ENCODE measurements at regions not wholly inside any gene's neighbourhood (a gene's known extent, or its start where the extent isn't known, plus 50 kb on each side); places are given as distances from the start of the nearest gene placed in this dataset.
"Not testable (repeated sequence)": the region's sequence is repeated elsewhere in the genome, so short reads cannot be mapped to it uniquely, and the experiment has no call there.

- no peak for DNase-seq
Measured at GRCh38 chr5:89711526-89711925, 698.0 kb downstream of the CETN3 start.

GRCh38 chr5:89710006-89710405, 699.5 kb downstream of the CETN3 start:
- no peak for DNase-seq

GRCh38 chr5:89707891-89708290, 701.7 kb downstream of the CETN3 start:
- DNase-seq, result no peak

GRCh38 chr5:89706731-89707130, 702.8 kb downstream of the CETN3 start:
- no peak for DNase-seq

GRCh38 chr5:89703817-89704216, 705.7 kb downstream of the CETN3 start:
- no peak for DNase-seq

- DNase-seq, result no peak
Measured at GRCh38 chr5:89698028-89698427, 711.5 kb downstream of the CETN3 start.

GRCh38 chr5:89697581-89697980, 712.0 kb downstream of the CETN3 start:
- no peak for DNase-seq

- DNase-seq, result no peak
Measured at GRCh38 chr5:89695371-89695770, 714.2 kb downstream of the CETN3 start.

- no peak for DNase-seq
Measured at GRCh38 chr5:89694026-89694550, 715.5 kb downstream of the CETN3 start.

- no peak for DNase-seq
Measured at GRCh38 chr5:89690331-89690730, 719.2 kb downstream of the CETN3 start.

GRCh38 chr5:89686081-89686765, 723.3 kb downstream of the CETN3 start:
- DNase-seq, result no peak

- DNase-seq, result no peak
Measured at GRCh38 chr5:89676634-89677033, 732.9 kb downstream of the CETN3 start.

GRCh38 chr5:89673019-89673418, 736.5 kb downstream of the CETN3 start:
- no peak for DNase-seq

- DNase-seq, result no peak
Measured at GRCh38 chr5:89668821-89669220, 740.7 kb downstream of the CETN3 start.

- no peak for DNase-seq
Measured at GRCh38 chr5:89662499-89662898, 747.1 kb downstream of the CETN3 start.

GRCh38 chr5:89638871-89639270, 755.9 kb upstream of the MEF2C start:
- no peak for DNase-seq

GRCh38 chr5:89634176-89634575, 751.2 kb upstream of the MEF2C start:
- DNase-seq, result not testable (repeated sequence)

- DNase-seq, result not testable (repeated sequence)
Measured at GRCh38 chr5:89630064-89630463, 747.1 kb upstream of the MEF2C start.

GRCh38 chr5:89628876-89629635, 746.1 kb upstream of the MEF2C start:
- no peak for DNase-seq

GRCh38 chr5:89615839-89616518, 733.0 kb upstream of the MEF2C start:
- no peak for DNase-seq

GRCh38 chr5:89613222-89613956, 730.4 kb upstream of the MEF2C start:
- no peak for DNase-seq

- DNase-seq, result no peak
Measured at GRCh38 chr5:89606939-89607534, 724.1 kb upstream of the MEF2C start.

Data from central memory CD4-positive, alpha-beta T cell (primary cell).